Osteoblast (primary cell): ENCODE measurements at regions not wholly inside any gene's neighbourhood (a gene's known extent, or its start where the extent isn't known, plus 50 kb on each side); places are given as distances from the start of the nearest gene placed in this dataset.

Source experiments
- DNase-seq: peaks from one replicate; pipeline ENCODE4 v3.0.0; 2011; ENCODE audit warnings: low spot score, mixed read lengths; ENCODE audit not compliant: insufficient read length; ENCODE audit errors: missing footprints
- H2AFZ ChIP-seq: 2 replicates; pipeline ENCODE4 v1.6.0; 2011; ENCODE audit warnings: mild to moderate bottlenecking, low read length
- H3K27ac ChIP-seq: 2 replicates; pipeline ENCODE4 v1.5.1; 2011; ENCODE audit warnings: mild to moderate bottlenecking, low read depth, low read length, moderate library complexity
- H3K27me3 ChIP-seq: 2 replicates; pipeline ENCODE4 v1.6.0; 2012; ENCODE audit warnings: mild to moderate bottlenecking, control low read depth, inconsistent platforms, low read length, moderate library complexity; ENCODE audit not compliant: insufficient read depth
- H3K36me3 ChIP-seq: 2 replicates; pipeline ENCODE4 v1.5.1; 2011; ENCODE audit warnings: mild to moderate bottlenecking, low read length, control low read depth, moderate library complexity; ENCODE audit not compliant: insufficient read depth
- H3K4me1 ChIP-seq: 2 replicates; pipeline ENCODE4 v1.5.1; 2011; ENCODE audit warnings: mild to moderate bottlenecking, low read length, control low read depth, moderate library complexity; ENCODE audit not compliant: insufficient read depth
- H3K4me2 ChIP-seq: 2 replicates; pipeline ENCODE4 v1.6.0; 2011; ENCODE audit warnings: mild to moderate bottlenecking, low read length; ENCODE audit not compliant: insufficient read depth
- H3K4me3 ChIP-seq: fragments of 200-600 bp; sonication (generic); 3 replicates; pipeline ENCODE4 v1.5.1; 2012; ENCODE audit warnings: mild to moderate bottlenecking, low read length, inconsistent platforms; ENCODE audit not compliant: insufficient read depth
- H3K79me2 ChIP-seq: 2 replicates; pipeline ENCODE4 v1.6.0; 2012; ENCODE audit warnings: mild to moderate bottlenecking, low read length, control low read depth, inconsistent platforms; ENCODE audit not compliant: insufficient read depth
- H3K9me3 ChIP-seq: 2 replicates; pipeline ENCODE4 v1.5.1; 2011; ENCODE audit warnings: low read depth, low read length, control low read depth
- H4K20me1 ChIP-seq: 2 replicates; pipeline ENCODE4 v1.6.0; 2012; ENCODE audit warnings: mild to moderate bottlenecking, low read length, control low read depth; ENCODE audit not compliant: insufficient read depth
- TF ChIP-seq, protein P1 (sequence below): IDR thresholded peaks from 2 replicates; pipeline ENCODE4 v1.5.1; 2011; ENCODE audit warnings: mild to moderate bottlenecking, low read depth, low read length, moderate library complexity; ENCODE audit errors: extremely low read depth

DNA sequence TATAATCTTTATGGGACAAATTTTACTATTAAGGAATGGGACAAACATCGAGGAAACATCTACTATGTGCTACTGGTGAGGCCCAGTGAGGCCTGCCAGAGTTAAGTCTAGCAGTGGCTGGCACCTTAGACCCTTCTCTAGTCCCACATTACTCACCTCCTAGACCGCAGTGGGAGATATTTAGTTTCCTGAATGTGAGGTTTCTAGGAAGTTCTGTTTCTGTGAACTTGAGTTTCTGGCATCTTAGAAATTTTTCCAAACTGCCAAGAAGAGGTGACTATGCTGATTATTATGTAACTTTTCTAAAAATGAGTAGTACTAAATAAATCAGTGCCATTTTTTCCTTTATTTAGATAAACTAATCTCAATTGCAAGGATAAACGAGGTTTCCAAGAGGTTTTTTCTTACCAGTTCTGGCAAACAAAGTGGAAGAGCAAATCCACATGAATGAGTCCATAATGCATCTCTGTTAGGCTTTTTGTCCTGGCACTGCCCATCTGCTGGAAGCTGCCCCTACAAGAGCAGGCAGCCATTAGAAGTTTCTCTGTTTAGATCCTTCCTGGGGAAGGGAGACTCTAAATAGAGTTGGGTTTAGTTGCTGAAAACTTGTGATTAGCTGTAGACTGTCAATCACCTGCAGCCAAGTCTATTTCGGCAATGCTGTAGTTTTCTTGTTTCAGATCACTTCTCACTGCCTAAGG, 348.7 kb downstream of the MAN2A1 start:
- DNase-seq, result no peak
- TF ChIP-seq, protein P1, sequence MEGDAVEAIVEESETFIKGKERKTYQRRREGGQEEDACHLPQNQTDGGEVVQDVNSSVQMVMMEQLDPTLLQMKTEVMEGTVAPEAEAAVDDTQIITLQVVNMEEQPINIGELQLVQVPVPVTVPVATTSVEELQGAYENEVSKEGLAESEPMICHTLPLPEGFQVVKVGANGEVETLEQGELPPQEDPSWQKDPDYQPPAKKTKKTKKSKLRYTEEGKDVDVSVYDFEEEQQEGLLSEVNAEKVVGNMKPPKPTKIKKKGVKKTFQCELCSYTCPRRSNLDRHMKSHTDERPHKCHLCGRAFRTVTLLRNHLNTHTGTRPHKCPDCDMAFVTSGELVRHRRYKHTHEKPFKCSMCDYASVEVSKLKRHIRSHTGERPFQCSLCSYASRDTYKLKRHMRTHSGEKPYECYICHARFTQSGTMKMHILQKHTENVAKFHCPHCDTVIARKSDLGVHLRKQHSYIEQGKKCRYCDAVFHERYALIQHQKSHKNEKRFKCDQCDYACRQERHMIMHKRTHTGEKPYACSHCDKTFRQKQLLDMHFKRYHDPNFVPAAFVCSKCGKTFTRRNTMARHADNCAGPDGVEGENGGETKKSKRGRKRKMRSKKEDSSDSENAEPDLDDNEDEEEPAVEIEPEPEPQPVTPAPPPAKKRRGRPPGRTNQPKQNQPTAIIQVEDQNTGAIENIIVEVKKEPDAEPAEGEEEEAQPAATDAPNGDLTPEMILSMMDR, result no peak
- Histone ChIP-seq H3K79me2 (no peaks in the 10 kb centered on the region), H3K9me3 (no peaks in the 10 kb centered on the region), H3K4me2 (no peak overlapping the region), H2AFZ (no peak overlapping the region), H3K4me3 (no peak overlapping the region), H3K27ac (no peak overlapping the region), H4K20me1 (no peaks in the 10 kb centered on the region), H3K36me3 (no peaks in the 10 kb centered on the region), H3K4me1 (no peaks in the 10 kb centered on the region), H3K27me3 (no peaks in the 10 kb centered on the region)

DNA sequence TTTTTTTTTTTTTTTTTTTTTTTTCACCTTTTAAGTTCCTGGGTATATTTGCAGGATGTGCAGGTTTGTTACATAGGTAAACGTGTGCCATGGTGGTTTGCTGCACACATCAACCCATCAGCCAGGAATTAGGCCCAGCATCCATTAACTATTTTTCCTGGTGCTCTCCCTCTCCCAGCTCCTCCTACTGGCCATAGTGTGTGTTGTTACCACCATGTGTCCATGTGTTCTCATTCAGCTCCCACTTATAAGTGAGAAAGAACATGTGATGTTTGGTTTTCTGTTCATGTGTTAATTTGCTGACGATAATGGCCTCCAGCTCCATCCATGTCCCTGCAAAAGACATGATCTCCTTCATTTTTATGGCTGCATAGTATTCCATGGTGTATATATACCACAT, 350.5 kb downstream of the MAN2A1 start:
- TF ChIP-seq, protein P1, result peak; percentile 14
- Histone ChIP-seq H2AFZ (no peak overlapping the region), H3K4me3 (no peak overlapping the region), H3K4me1 (no peaks in the 10 kb centered on the region), H3K27ac (no peak overlapping the region), H3K36me3 (no peaks in the 10 kb centered on the region), H3K79me2 (no peaks in the 10 kb centered on the region), H3K9me3 (no peaks in the 10 kb centered on the region), H4K20me1 (no peaks in the 10 kb centered on the region), H3K27me3 (no peaks in the 10 kb centered on the region), H3K4me2 (no peak overlapping the region)
- DNase-seq, result no peak

DNA sequence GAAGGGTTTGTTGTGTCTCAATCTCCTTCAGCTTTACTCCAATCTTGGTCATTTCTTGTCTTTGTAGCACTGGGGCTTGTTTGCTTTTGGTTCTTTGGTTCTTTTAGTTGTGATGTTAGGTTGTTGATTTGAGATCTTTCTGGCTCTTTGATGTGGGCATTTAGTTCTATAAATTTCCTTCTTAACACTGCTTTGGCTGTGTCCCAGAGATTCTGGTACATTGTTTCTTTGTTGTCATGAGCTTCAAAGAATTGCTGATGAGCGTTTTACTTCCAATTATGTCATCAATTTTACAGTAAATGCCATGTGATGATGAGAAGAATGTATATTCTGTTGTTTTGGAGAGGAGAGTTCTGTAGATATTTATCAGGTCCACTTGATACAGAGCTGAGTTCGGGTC, 353.3 kb downstream of the MAN2A1 start:
- Histone ChIP-seq H3K4me1 (no peaks in the 10 kb centered on the region), H3K27ac (no peak overlapping the region), H3K79me2 (no peaks in the 10 kb centered on the region), H3K9me3 (no peaks in the 10 kb centered on the region), H2AFZ (no peak overlapping the region), H3K4me3 (no peak overlapping the region), H3K27me3 (no peaks in the 10 kb centered on the region), H4K20me1 (no peaks in the 10 kb centered on the region), H3K4me2 (no peak overlapping the region), H3K36me3 (no peaks in the 10 kb centered on the region)
- no peak for DNase-seq
- TF ChIP-seq, protein P1, result no peak

GRCh38 chr5:110045158-110045557, 355.4 kb downstream of the MAN2A1 start:
- H3K9me3 ChIP-seq, result no peaks in the 10 kb centered on the region
- H3K27me3 ChIP-seq, result no peaks in the 10 kb centered on the region
- TF ChIP-seq, protein P1, result peak; percentile 24
- H3K4me2 ChIP-seq, result no peak overlapping the region
- no peak overlapping the region for H2AFZ ChIP-seq
- H3K79me2 ChIP-seq, result no peaks in the 10 kb centered on the region
- DNase-seq, result no peak
- no peak overlapping the region for H3K4me3 ChIP-seq
- no peaks in the 10 kb centered on the region for H3K4me1 ChIP-seq
- H4K20me1 ChIP-seq, result no peaks in the 10 kb centered on the region
- no peak overlapping the region for H3K27ac ChIP-seq
- no peaks in the 10 kb centered on the region for H3K36me3 ChIP-seq
